Inflammatory macrophage (primary cell): ENCODE measurements at regions not wholly inside any gene's neighbourhood (a gene's known extent, or its start where the extent isn't known, plus 50 kb on each side); places are given as distances from the start of the nearest gene placed in this dataset.

Source experiments
- DNase-seq, 2 donors: peaks; one replicate each; pipeline ENCODE4 v3.0.0-alpha.2; 2020 to 2022

DNA sequence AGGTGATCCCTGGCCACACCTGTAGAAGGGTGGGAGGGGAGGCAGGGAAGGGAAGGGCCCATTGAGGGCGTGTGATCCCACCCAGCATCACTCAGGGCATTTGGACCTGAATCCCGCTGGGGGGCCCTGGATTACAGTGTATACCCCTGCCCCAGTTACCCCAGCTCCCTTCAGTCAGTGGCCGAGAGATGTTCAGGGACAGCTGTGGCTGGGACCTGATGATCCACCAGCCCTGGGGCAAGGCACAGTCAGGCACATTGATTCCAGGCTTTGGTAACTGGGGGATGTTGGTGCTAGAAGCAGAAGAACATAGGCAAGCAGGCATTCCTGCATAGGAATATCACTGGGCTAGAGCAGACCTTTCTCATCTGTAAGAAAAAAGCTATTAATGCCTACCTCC, 170.3 kb downstream of the FOXL1 start:
- no peak for DNase-seq

GRCh38 chr16:86751076-86752030, 173.0 kb downstream of the FOXL1 start:
- no peak for DNase-seq

DNA sequence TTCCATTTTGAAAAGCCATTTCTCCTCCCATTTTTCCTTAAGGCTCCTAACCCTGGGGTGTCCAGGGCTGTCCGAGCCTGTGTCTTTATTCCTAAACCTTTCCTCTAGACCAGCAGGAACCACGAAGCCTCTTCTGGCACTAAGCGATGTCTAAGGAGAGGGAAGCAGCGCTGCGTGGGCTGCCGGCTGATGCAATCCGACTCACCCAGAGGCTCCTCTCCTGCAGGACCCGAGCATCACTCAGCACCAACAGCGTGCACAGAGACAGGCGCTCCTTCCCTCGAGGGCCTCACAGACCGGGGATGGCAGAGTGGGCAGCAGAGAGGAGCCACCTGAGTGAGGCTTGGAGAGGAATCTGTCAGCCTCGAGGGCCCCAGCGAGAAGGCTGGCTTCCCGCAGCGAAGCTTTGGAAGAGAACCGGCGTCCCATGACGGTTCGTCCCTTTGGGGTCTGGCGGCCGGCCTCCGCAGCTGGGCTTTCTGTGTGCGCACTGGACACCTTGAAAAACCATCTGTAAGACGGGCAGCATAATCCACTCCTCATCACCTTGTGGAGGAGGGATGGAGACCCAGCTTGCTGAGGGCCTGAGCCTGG, 174.3 kb downstream of the FOXL1 start:
- no peak for DNase-seq

DNA sequence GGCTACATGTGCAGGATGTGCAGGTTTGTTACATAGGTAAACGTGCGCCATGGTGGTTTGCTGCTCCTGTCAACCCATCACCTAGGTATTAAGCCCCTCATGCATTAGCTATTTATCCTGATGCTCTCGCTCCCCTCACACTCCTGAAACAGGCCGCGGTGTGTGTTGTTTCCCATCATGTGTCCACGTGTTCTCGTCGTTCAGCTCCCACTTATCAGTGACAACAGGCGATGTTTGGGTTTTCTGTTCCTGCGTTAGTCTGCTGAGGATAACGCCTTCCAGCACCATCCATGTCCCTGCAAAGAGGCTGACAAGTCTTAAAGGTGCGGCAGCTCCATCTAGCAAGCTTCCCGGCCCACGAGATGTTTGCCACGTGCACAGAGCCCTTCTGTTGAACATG, 175.1 kb downstream of the FOXL1 start:
- DNase-seq: no peak

GRCh38 chr16:86755571-86756006, 177.2 kb downstream of the FOXL1 start:
- DNase-seq: no peak

DNA sequence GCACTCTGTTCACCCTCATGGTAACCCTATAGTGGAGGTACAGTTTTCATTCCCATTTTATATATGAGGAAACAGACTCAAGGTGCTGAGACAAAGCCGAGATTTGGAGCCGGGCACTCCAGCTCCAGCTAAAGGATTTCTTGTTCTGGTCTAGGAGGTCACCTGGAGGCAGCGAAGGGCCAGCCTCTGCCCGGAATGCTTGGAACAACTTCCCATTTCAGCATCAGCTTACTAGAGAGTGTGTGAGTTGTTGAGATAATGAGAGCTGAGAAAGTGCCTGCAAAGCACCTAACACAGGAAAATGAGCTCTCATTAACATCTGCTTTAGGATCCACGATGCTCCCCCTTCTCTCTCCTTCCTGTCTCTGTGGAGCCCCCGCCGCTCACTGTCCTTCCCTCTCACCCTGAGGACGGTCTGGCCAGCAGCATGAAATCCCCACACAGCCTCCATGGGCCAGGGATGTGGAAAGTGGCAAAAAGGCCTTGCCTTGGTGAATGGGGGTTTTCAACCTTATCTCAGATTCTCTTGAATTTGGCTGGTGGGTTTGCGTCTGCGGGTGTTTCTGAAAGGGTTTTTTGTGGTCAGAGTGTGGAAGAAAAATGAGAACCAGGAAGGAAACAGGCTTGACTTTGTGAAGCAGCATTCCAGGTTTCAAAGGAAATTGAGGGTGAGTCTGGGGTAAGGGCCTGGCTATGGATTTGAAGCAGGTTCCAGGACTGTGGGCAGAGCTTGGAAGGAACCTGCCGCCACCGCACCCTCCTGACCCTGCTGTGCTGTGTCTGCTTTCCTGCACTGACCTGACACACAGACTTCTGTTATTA, 178.7 kb downstream of the FOXL1 start:
- no peak for DNase-seq

- no peak for DNase-seq
Observed at GRCh38 chr16:86757704-86758040, 179.3 kb downstream of the FOXL1 start.

DNA sequence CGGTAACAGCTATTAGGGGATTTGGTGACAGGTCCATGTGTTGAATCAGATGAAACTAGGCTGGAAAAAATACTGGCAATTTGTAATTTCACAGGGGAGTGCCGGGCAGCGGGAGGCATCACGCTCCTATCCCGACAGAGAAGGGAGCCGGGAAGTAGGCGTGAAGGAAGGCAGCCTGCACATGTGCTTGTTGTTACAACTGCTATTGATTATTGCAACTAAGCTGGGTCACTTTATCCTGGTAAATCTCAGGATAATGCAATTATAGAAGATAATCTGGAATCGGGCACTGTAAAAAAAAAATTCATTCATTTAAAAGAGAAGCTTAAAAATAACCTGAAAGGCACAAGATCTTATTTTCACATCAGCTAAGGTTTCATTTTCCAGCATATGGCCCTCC, 180.6 kb downstream of the FOXL1 start:
- no peak for DNase-seq

GRCh38 chr16:86761111-86762031, 183.0 kb downstream of the FOXL1 start:
- DNase-seq: peak; percentile 14 to 47

DNA sequence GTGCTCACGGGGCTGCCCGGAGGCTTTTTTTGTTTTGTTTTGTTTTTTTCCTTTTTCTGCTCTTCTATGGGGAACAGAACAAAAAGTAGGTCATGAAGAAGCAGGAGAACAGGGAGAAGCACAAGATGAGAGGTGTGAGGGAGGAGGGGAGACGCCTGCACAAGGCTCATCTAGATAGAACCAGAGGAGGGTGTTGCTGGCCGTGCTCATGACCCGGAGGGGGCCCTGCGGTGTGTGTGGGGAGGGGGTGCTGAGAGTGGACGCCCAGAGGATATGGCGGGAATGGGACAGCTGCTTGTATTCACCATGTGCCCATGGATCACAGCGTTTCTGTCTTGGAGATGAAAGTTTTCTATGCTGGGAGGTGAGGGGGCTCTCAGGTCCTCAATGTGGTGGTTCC, 183.7 kb downstream of the FOXL1 start:
- no peak for DNase-seq

GRCh38 chr16:86763819-86764218, 185.5 kb downstream of the FOXL1 start:
- no peak for DNase-seq

GRCh38 chr16:86764551-86764950, 186.2 kb downstream of the FOXL1 start:
- DNase-seq: no peak

DNA sequence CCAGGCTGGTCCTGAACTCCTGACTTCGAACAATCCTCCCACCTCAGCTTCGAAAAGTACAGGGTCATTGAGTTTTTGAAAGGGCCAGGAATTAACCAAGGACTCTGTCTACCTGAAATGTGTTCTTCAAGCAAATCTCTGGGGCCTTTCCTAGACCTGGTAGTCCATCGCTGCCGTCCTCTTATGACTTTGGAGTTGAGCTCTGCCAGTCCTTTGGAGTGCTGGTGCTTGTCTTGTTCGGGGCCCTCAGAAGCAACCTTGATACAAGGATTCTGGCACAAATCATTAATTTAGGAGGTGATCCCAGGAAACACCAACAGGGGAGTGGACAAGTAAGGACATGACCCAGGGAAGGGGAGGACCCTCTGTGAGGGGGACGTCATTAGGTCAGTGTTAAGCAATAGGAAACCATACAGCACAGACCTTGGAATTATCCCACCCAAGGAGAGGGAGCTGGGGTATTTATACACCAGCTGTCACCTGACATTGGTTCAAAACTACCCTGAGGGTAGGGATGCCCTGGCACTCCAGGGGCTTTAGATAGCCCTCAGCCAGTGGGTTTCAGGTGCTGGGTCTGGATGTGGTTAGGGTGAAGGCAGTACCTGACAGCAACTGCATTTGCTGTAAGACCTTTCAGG, 187.2 kb downstream of the FOXL1 start:
- no peak for DNase-seq

- no peak for DNase-seq
Observed at GRCh38 chr16:86766700-86767099, 188.4 kb downstream of the FOXL1 start.

- no peak for DNase-seq
Observed at GRCh38 chr16:86768228-86768791, 190.0 kb downstream of the FOXL1 start.

DNA sequence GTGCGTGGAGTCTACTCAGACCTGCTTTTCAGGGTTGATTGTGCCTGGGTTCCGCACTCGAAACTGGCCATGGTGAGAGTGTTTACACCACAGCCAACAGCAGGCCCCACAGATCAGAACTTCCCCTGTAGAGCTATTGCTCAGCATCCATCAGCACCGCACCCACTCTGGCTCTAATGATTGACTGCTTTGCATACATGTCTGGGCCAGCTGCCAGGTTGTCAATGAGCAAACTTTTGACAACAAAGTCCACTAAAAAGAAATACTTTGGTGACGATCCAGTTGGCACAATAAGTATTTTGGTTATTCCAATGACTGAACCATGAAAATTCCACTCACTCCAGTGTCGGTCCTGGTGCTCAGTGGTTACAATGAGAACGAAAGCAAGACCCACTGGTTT, 190.7 kb downstream of the FOXL1 start:
- no peak for DNase-seq

- no peak for DNase-seq
Observed at GRCh38 chr16:86771506-86772460, 193.4 kb downstream of the FOXL1 start.

DNA sequence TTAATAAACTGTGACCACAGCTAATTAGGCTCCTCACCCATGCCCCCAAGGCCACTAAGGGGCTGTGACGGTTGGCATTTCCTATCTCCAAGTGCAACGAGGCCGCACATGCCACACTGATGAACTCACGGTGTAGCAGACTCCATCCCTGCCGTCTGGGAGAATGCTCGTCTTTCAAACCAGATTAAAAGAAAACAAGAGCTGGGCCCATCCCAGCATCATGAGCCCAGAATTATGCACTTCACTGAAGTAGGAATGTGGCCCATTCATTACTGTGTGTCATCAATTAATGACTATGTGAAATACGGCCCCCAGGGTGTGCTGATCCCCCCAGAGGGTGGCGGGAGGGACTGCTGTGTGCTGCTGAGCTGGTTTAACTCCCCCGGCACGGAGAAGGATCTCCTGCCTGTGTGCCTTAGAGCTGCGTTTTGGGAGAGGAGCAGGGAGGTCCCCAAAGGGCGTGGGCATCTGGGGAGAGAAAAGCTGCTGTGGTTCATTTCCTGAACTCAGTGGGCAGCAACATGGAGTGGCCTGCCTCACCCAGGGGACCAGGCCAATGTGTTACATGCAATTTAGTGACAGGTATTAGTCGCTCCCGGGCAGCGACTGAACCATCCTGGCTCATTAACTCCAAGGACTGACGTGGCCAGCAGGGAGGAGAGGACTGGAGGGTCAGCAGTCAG, 194.5 kb downstream of the FOXL1 start:
- DNase-seq: no peak

DNA sequence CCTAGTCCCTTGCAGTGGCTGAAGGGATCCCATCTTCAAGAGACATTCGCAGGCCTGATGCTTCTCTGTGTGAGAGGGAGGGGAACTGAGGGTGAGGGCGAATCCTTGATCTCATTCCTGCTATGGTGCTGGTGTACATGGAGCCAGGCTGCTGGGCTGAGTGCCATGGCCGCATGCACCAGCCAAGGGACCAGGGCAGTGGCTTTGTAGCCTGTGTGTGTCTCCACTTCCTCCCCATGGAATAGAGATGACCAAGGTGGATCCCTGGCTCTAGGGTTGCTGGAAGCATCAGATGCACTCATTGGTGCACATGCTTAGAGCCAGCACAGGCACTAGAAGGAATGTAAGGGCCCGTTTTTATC, 195.0 kb downstream of the FOXL1 start:
- DNase-seq: no peak

- DNase-seq: no peak
Observed at GRCh38 chr16:86774931-86775330, 196.6 kb downstream of the FOXL1 start.
